GM18868 (cell line): ENCODE measurements at regions not wholly inside any gene's neighbourhood (a gene's known extent, or its start where the extent isn't known, plus 50 kb on each side); places are given as distances from the start of the nearest gene placed in this dataset.
A peak's percentile ranks its signal among the peaks of the same experiment; 100 is the strongest.

ENCODE experiments used
- ATAC-seq: cut with Tn5 transposase; IDR thresholded peaks from one replicate; pipeline ENCODE4 v1.9.1; 2021; ENCODE audit warnings: mild to moderate bottlenecking, moderate library complexity; ENCODE audit not compliant: unreplicated experiment

DNA sequence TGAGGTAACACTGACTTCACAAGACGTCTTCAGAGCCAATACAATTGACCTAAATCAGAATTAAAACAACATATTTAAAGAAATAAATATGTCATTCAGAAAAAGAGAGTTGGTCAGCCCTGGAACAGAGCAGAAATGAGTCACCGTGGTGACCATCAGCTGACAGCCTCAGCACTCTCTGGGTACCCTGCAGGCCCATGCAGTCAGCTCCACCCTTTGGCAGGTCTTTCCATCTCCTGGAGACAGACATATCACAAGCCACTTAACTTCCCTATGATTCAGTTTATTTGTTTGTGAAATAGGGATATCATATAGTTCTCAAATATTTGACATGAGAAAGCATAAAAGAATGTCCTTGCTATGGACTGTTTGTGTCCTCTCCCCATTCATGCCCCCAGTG, 151.6 kb upstream of the MEF2C start:
- peak; percentile 63 for ATAC-seq

DNA sequence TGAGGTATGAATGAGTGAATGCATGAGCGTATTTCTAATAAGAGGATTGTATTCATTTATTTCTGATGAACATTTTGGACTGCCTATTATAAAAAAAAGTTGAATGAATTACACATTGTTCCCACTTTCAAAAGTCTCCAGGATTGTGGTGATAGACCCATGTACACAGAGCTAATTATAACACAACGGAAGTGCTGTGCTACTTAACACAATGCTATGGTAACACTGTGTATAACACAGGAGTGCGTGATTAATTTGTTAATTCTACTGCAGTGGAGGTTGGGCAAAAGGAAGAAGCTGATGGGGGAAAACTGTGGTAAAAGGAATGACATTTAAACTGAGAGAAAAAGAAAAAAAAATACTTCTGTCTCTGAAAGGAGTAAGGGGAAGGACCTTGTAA, 147.8 kb upstream of the MEF2C start:
- ATAC-seq = no peak

DNA sequence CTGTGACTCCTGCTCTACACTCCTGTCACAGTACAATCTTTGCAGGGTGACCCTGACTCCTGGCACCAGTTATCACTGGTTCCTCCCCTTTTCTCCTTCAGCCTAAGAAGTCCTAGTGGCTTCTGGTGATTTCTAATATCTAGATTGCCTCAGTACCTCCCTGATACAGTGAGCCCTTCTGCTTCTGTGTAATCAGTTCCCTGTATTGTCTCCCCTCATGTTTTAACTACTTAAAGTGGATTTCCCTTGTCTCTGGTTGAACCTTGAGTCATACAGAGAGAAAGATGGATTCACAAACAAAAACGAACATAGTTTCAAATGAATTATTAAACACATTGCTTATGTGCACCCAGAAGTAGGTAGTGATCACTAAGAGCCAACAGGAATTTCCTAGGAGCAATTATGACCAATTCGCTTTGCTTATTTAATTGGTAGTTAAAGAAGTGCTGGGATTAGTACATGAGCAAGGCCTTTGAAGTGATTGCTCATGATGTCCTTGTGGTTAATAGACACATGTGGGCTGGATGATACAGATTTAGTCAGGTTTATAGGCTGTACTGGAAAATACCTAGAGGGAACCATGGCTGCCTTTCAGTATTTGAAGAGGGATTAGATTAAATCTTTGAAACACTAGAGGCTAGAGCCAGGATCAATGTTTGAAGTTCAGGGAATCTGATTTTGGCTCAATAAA, 145.8 kb upstream of the MEF2C start:
- no peak for ATAC-seq

DNA sequence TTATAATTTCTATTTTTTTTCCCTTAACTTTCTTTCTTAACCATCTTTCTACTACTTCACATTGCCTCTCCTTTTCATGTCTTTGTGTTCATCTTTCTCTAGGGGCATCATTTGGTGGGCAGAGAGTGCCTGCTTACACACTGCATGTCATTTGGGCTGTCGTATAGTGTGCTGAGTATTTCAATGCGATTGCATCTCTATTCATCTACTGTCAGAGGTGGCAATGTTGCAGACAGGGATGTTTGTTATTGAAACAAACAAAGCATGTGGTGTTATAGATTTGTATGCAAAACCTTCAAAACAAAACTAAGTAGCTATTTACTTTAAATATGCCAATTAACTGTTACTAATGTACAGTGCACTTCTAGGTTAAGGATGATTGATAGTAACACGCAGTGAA, 141.1 kb upstream of the MEF2C start:
- no peak for ATAC-seq

DNA sequence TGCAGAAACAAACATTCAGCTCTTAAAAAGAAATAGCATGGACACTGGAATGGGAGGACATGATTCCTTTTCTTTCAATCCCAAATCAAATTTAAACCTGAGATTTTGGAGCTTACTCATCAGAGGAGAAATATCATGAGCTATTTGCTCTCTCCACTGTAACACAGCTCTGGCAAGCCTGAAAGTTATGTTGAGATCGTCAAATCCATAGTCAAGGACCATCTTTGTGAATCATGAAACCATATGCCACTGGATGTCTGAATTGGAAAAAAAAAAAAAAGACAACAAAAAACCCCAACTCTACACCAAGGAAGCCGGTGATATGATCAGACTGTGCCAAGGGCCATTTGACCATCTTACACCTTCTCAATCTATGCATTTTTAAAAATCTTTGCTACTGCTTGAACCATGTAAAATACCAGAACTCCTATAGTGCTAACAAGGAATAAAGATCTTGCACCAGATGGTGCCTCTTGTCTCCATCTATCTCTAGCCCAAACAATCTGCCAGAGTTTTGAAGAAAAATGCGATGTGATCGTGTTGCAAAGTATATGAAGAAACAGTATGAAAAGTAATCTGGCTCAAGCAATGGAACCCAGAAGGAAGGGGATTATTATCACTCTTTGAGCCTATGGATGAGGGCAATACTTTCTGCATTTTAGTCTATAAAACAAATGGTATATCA, 138.1 kb upstream of the MEF2C start:
- ATAC-seq = no peak

DNA sequence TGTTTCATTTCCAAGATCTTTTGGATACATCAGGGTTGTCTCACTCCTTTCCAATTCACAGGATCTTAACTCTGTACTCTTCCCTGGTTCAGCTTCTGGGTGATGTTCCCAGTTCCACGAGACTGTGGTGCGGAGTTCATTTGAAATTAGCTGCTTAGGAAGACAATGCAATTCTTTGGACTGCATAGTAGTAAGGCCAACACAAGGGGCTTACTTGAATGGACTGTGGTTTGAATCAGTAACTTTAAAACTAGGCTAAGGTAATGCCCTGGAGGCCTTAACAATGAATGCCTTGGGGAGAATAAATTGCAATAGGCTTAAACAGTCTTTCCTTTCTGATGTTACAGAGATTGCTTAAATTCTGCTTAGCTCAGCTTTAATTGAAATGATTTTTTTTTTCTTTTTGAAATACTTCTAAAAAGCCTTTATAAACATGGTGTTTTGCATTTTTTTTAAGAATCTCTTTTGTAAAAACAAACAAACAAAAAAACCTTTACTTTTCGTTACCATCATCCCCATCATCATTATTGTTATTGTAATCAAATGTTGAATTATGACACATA, 133.8 kb upstream of the MEF2C start:
- ATAC-seq = no peak

DNA sequence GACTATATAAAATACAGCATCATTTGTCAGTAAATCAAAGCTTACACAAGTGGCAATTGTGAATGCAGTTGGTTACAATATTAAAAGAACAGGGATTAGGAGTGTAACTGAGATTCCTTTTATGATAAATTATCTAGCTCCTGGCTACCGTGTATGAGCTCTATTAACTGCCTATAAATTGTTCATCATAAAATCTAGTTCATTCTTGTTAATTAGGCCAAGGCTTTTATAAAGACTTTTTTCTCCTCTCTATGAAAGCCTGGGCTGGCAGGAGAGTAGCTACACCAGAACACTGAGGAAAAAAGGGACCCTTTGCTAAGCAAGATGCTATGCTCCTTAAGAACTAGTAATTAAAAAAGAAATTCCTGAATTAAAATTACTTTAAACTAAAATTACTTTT, 132.4 kb upstream of the MEF2C start:
- no peak for ATAC-seq

DNA sequence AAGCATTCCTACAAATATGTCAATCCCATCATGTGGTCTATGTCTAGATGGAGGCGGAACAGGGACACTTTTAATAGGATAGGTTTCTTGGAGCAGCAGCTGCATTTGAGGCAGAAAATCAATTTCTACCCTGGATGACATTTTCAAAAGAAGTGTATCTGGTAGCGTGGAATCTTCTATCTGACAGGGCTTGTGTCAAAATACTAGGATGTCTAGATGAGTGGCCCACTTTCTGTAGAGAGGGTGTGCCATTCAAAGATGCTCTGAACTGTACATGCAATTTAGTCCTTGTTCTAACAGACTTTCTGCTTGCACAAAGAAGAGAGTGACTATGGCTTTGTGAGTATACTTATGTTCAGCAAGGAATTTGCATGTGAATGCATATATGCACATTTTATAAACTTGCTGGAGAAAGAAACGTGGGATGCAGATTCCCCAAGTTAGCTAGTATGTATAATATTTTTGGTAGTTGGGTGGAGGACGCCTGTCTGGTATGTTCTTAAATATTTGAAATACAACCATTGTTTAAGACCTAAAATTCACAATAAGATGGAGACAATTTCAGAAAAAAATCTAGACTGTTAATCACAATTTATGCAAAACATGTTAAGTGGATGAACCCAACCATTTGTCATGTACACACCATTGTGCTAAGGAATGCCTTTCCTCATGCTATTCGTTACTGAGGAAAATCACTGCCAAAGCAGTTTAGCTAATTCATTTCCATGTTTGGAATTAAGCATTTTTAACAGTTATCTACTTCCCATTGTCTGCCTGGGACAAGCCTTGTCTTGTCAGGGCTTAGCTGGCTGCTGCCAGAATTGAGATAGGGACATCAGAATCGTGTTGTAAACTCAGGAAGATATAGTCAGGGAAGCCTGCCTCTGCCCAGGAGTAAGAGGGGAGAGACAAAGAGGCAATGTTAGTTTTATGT, 129.1 kb upstream of the MEF2C start:
- ATAC-seq = no peak

DNA sequence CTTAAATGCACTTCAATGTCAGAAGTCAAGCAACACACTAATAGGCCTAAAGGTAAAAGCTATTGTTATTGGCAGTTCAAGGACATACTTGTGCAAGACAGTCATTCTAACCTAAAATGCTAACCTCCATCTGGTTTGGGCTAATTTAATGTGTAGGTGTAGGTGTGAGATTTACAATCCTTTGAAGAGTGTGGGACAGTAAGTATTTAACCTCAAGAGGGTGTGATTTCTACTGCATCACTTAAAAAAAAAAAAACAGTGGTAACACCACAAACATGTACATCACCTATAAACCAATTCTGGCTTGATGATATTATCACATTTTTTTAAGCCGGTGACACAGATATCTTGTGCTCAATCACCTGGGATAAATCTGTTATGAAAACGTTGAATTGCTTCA, 127.5 kb upstream of the MEF2C start:
- no peak for ATAC-seq

DNA sequence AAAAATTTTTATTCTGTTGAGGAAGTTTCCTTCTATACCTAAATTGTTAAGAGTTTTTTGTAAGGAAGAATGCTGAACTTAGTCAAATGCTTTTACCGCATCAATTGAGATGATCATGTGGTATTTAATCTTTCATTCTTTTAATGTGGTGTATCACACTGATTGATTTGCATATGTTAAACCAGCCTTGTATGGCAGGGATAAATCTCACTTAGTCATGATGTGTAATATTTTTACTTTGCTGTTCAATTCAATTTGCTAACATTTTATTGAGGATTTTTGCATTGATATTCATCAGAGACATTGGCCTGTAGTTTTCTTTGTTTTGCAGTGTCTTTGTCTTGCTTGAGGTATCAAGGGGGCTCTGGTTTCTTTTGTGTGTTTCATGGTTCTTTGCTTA, 125.3 kb upstream of the MEF2C start:
- ATAC-seq = no peak

DNA sequence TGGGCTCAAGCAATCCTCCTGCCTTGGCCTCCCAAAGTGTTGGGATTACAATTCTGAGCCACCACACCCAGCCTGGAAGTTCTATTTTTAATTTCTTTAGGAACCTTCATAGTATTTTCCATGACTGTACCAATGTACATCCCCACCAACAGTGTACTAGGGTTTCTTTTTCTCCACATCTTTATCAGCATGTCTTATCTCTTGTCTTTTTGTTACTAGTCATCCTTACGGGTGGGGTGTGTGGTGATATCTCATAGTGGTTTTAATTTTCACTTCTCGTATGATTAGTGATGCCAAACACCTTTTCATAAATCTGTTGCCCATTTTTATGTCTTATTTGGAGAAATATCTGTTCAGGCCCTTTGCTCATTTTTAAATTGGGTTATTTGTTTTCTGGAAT, 123.0 kb upstream of the MEF2C start:
- no peak for ATAC-seq

DNA sequence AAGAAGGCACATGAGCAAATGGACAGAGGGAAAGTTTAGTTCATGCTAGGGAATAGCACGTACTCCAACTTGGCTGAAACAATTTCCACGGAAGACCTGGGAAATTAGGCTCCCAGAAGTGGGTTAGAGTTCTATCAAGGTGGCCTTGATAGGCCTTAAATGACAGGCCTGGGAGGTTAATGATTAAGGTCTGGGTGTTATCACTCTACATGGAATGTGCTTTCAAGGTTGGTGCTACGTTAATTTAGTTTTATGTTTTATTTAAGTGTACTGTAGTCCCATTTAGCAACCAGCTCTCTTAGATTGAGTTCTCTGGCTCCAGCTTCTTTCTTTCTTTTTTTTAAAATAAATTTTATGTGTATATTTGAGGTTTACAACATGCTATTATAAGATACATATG, 121.4 kb upstream of the MEF2C start:
- no peak for ATAC-seq

DNA sequence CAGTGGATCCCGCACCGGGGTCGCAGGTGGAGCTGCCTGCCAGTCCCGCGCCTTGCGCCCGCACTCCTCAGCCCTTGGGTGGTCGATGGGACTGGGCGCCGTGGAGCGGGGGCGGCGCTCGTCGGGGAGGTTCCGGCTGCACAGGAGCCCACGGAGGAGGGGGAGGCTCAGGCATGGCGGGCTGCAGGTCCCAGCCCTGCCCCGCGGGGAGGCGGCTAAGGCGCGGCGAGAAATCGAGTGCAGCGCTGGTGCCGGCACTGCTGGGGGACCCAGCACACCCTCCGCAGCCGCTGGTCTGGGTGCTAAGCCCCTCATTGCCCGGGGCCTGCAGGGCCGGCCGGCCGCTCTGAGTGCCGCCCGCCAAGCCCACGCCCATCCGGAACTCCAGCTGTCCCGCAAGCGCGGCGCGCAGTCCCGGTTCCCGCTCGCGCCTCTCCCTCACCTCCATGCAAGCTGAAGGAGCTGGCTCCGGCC, 120.6 kb upstream of the MEF2C start:
- no peak for ATAC-seq

DNA sequence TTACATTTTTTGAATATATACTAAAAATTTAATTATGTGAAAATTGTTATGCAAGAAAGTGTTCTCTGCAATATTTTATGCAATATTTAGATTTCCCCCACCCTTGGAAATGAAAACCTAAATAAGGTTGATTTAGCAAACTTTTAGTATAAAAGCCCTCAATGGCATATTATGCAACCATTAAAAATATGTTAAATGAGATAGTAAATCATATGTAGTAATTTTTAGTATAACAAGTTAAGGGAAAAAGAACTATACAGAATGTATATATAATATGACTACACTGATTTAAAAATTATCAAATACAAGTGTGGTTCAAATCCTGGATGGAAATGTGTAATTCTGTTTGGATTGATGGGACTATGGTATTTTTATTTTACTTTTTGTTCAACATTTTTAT, 116.9 kb upstream of the MEF2C start:
- no peak for ATAC-seq

DNA sequence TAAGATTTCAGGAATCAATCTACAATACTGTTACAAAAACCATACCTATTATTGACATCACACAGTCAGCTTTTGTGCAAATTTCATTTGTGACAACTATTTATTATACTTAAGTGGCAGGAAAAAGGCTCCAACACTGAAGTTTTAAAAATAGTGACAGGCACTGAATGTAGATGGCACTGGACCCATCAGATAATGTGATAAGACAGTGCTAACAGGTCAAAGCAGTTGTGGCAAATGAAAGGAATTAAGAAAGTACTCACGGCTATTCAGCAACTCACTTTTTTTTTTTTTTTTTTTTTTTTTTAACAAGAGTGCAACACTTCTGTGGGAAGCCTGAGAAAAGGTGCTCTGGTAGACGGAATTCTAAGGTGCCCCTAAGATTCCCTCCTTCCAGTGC, 115.0 kb upstream of the MEF2C start:
- no peak for ATAC-seq

DNA sequence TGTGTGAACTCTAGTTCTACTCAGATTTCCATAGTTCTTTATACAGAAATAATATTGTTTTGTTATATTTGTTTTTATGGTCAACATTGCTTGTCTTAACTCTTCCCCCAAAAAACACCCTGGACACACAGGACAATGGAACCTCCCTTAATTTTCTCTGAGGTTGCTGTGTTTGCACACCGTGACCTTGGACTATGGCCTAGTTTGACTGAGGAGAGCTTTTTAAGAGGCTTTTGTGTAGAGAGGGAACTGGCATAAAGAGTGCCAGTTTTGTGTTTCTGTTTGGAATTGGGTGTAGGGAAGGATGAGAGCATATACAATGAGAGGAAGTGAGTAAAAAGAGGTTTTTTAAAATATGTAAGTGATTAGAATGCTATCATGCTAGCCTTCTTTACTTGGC, 101.1 kb upstream of the MEF2C start:
- no peak for ATAC-seq

DNA sequence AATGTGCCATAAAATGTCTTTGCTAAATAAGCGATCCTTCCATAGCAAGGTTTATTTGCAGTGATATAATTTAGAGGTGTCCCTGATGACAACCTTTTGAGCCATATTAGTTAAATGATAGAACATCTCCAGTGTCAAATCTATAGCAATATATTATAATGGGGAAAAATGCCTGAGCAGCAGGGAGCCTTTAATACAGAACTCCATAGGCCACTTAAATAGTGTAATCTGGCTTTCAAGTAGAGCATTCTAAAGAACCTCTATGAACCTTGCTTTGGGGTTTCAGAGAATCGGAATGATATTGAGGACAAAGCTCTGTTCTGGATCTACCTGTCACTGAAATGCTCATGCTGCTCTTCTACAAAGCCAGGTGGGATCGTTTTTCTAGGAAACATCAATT, 96.7 kb upstream of the MEF2C start:
- ATAC-seq = no peak

DNA sequence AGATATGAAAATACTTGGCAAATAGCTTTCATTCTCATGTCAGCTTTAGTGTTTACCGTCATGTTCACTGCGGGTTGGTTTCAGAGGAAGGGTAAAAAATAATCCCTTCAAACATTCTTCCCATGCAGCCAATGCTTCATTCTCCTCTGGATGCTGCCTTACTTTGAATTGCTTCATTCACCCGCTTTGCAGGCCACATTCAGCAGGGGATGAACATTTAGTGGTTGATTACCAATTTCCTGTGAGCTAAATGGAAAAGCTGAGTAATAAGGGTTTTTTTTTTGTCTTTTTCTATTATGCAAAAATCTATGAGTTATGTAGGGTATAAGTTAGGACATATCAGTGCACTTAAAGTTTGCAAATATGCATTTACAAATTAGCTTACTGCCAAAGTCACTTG, 96.3 kb upstream of the MEF2C start:
- ATAC-seq = no peak

DNA sequence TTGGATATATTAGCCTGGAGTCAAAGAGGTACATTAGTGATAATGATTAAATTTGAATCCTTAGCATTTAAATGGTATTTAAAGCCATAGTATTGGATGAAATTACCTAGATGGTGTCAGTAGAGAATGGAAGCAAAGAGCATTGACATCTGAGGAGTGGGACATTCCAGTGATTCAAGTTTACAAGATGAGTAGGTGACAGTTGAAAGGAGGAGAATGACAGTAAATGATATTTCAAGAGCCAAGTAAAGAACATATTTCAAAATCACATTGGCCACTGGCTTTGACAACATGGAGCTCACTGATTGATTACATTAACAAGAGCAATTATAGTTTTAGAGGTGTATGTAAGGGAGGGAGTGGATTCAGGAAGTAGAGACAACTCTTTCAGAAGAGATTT, 93.9 kb upstream of the MEF2C start:
- no peak for ATAC-seq

DNA sequence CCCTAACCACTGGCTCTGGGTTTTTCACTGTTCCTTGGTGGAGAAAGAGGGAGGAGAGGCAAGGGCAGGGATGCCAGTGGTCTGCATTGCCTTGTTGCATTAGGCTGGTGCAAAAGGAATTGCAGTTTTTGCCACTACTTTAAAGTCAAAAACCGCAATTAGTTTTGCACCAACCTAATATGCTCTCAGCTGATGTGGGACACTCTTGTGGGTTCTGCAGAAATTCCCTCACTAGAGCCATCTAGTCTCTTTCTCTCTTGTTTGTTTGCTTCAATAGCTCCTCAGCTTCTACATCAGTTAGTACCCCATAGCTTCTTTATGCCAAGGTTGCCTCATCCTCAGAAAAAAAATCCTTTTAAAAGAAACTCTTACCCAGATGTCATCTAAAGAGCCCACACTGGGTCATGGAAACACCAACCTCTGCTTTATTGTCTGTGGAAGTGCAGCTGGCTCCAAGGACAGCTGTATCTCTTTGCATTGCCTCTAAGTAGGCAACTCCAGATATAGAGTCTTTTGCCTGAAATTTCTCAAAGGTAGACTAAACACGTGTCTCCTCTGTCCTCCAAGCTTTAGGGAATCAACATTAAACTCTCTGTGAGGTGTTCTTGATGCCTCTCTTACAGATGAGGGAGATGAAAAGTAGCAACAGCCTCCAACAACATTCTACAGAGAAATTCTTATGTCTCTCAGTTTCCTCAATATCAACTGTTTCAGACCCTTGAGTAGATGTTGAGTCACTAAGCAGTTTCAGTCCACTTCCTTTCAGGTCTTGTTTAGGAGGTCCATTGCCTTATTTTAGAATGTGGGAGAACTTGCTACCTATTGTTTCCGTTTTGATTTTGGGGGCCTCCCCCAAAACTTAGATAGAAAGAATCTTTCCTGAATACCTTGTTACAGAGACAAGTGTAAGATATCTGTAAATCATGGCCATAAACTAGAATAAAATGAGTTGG, 84.9 kb upstream of the MEF2C start:
- peak; percentile 82 for ATAC-seq
